Osteoblast (primary cell): ENCODE measurements at regions not wholly inside any gene's neighbourhood (a gene's known extent, or its start where the extent isn't known, plus 50 kb on each side); places are given as distances from the start of the nearest gene placed in this dataset.

Experiments used
- DNase-seq: peaks from one replicate; pipeline ENCODE4 v3.0.0; 2011; ENCODE audit warnings: low spot score, mixed read lengths; ENCODE audit not compliant: insufficient read length; ENCODE audit errors: missing footprints
- H2AFZ ChIP-seq: 2 replicates; pipeline ENCODE4 v1.6.0; 2011; ENCODE audit warnings: mild to moderate bottlenecking, low read length
- H3K27ac ChIP-seq: 2 replicates; pipeline ENCODE4 v1.5.1; 2011; ENCODE audit warnings: mild to moderate bottlenecking, low read depth, low read length, moderate library complexity
- H3K27me3 ChIP-seq: 2 replicates; pipeline ENCODE4 v1.6.0; 2012; ENCODE audit warnings: mild to moderate bottlenecking, control low read depth, inconsistent platforms, low read length, moderate library complexity; ENCODE audit not compliant: insufficient read depth
- H3K36me3 ChIP-seq: 2 replicates; pipeline ENCODE4 v1.5.1; 2011; ENCODE audit warnings: mild to moderate bottlenecking, low read length, control low read depth, moderate library complexity; ENCODE audit not compliant: insufficient read depth
- H3K4me1 ChIP-seq: 2 replicates; pipeline ENCODE4 v1.5.1; 2011; ENCODE audit warnings: mild to moderate bottlenecking, low read length, control low read depth, moderate library complexity; ENCODE audit not compliant: insufficient read depth
- H3K4me2 ChIP-seq: 2 replicates; pipeline ENCODE4 v1.6.0; 2011; ENCODE audit warnings: mild to moderate bottlenecking, low read length; ENCODE audit not compliant: insufficient read depth
- H3K4me3 ChIP-seq: fragments of 200-600 bp; sonication (generic); 3 replicates; pipeline ENCODE4 v1.5.1; 2012; ENCODE audit warnings: mild to moderate bottlenecking, low read length, inconsistent platforms; ENCODE audit not compliant: insufficient read depth
- H3K79me2 ChIP-seq: 2 replicates; pipeline ENCODE4 v1.6.0; 2012; ENCODE audit warnings: mild to moderate bottlenecking, low read length, control low read depth, inconsistent platforms; ENCODE audit not compliant: insufficient read depth
- H3K9me3 ChIP-seq: 2 replicates; pipeline ENCODE4 v1.5.1; 2011; ENCODE audit warnings: low read depth, low read length, control low read depth
- H4K20me1 ChIP-seq: 2 replicates; pipeline ENCODE4 v1.6.0; 2012; ENCODE audit warnings: mild to moderate bottlenecking, low read length, control low read depth; ENCODE audit not compliant: insufficient read depth
- CTCF ChIP-seq: IDR thresholded peaks from 2 replicates; pipeline ENCODE4 v1.5.1; 2011; ENCODE audit warnings: mild to moderate bottlenecking, low read depth, low read length, moderate library complexity; ENCODE audit errors: extremely low read depth

- no peak overlapping the region for H3K4me3 ChIP-seq
- no peaks in the 10 kb centered on the region for H3K79me2 ChIP-seq
- H3K27ac ChIP-seq: no peak overlapping the region
- no peaks in the 10 kb centered on the region for H4K20me1 ChIP-seq
- H3K27me3 ChIP-seq: no peaks in the 10 kb centered on the region
- H2AFZ ChIP-seq: no peak overlapping the region
- no peak overlapping the region for H3K4me2 ChIP-seq
- no peak for TF ChIP-seq CTCF
- H3K9me3 ChIP-seq: no peaks in the 10 kb centered on the region
- no peak for DNase-seq
- H3K36me3 ChIP-seq: no peaks in the 10 kb centered on the region
- no peaks in the 10 kb centered on the region for H3K4me1 ChIP-seq
These were observed 303.1 kb downstream of the HAO1 start for GRCh38 chr20:7637184-7637583.

GRCh38 chr20:7650086-7650879 lies 290.0 kb downstream of the HAO1 start:
- no peaks in the 10 kb centered on the region for H3K4me1 ChIP-seq
- H4K20me1 ChIP-seq: no peaks in the 10 kb centered on the region
- DNase-seq: no peak
- no peaks in the 10 kb centered on the region for H3K36me3 ChIP-seq
- H3K9me3 ChIP-seq: no peaks in the 10 kb centered on the region
- H2AFZ ChIP-seq: no peak overlapping the region
- no peak for TF ChIP-seq CTCF
- H3K27me3 ChIP-seq: no peaks in the 10 kb centered on the region
- no peak overlapping the region for H3K4me2 ChIP-seq
- H3K79me2 ChIP-seq: no peaks in the 10 kb centered on the region
- no peak overlapping the region for H3K4me3 ChIP-seq
- no peak overlapping the region for H3K27ac ChIP-seq

GRCh38 chr20:7654231-7654630 lies 286.0 kb downstream of the HAO1 start:
- no peak overlapping the region for H2AFZ ChIP-seq
- H3K4me2 ChIP-seq: no peak overlapping the region
- no peaks in the 10 kb centered on the region for H3K79me2 ChIP-seq
- H3K36me3 ChIP-seq: no peaks in the 10 kb centered on the region
- H3K27ac ChIP-seq: no peak overlapping the region
- no peak for TF ChIP-seq CTCF
- H3K27me3 ChIP-seq: no peaks in the 10 kb centered on the region
- no peaks in the 10 kb centered on the region for H3K9me3 ChIP-seq
- DNase-seq: no peak
- H3K4me1 ChIP-seq: no peaks in the 10 kb centered on the region
- no peaks in the 10 kb centered on the region for H4K20me1 ChIP-seq
- H3K4me3 ChIP-seq: no peak overlapping the region

GRCh38 chr20:7656687-7657467 lies 283.4 kb downstream of the HAO1 start:
- no peak for DNase-seq
- Histone ChIP-seq H3K27ac (no peak overlapping the region), H3K4me2 (no peak overlapping the region), H3K4me3 (no peak overlapping the region), H3K79me2 (no peaks in the 10 kb centered on the region), H4K20me1 (no peaks in the 10 kb centered on the region), H3K4me1 (no peaks in the 10 kb centered on the region), H3K36me3 (no peaks in the 10 kb centered on the region), H3K27me3 (no peaks in the 10 kb centered on the region), H3K9me3 (no peaks in the 10 kb centered on the region), H2AFZ (no peak overlapping the region)
- no peak for TF ChIP-seq CTCF
